ENCODE measurements at regions not wholly inside any gene's neighbourhood (a gene's known extent, or its start where the extent isn't known, plus 50 kb on each side); places are given as distances from the start of the nearest gene placed in this dataset.

GRCh38 chr13:85659493-85659892 is 139.7 kb downstream of the SLITRK6 start:
- TF ChIP-seq, protein P1, sequence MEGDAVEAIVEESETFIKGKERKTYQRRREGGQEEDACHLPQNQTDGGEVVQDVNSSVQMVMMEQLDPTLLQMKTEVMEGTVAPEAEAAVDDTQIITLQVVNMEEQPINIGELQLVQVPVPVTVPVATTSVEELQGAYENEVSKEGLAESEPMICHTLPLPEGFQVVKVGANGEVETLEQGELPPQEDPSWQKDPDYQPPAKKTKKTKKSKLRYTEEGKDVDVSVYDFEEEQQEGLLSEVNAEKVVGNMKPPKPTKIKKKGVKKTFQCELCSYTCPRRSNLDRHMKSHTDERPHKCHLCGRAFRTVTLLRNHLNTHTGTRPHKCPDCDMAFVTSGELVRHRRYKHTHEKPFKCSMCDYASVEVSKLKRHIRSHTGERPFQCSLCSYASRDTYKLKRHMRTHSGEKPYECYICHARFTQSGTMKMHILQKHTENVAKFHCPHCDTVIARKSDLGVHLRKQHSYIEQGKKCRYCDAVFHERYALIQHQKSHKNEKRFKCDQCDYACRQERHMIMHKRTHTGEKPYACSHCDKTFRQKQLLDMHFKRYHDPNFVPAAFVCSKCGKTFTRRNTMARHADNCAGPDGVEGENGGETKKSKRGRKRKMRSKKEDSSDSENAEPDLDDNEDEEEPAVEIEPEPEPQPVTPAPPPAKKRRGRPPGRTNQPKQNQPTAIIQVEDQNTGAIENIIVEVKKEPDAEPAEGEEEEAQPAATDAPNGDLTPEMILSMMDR (IDR thresholded peaks at IDR 0.05 in 4 of 5, conservative IDR thresholded peaks at IDR 0.05 in 1 of 5): no peak
- TF ChIP-seq POLR2A (IDR thresholded peaks at IDR 0.05): no peak
